Astrocyte (in vitro differentiated cells and primary cell): ENCODE measurements at regions not wholly inside any gene's neighbourhood (a gene's known extent, or its start where the extent isn't known, plus 50 kb on each side); places are given as distances from the start of the nearest gene placed in this dataset.

Experiments
- EZH2 ChIP-seq: IDR thresholded peaks from 2 replicates; pipeline ENCODE4 v1.6.1; 2012; ENCODE audit warnings: mild to moderate bottlenecking, low read length, inconsistent platforms; ENCODE audit not compliant: insufficient read depth
- TF ChIP-seq, protein P1 (sequence below): IDR thresholded peaks from 2 replicates; pipeline ENCODE4 v1.5.1; 2011; ENCODE audit warnings: low read depth, mild to moderate bottlenecking, inconsistent platforms, low read length, moderate library complexity; ENCODE audit not compliant: insufficient read depth

DNA sequence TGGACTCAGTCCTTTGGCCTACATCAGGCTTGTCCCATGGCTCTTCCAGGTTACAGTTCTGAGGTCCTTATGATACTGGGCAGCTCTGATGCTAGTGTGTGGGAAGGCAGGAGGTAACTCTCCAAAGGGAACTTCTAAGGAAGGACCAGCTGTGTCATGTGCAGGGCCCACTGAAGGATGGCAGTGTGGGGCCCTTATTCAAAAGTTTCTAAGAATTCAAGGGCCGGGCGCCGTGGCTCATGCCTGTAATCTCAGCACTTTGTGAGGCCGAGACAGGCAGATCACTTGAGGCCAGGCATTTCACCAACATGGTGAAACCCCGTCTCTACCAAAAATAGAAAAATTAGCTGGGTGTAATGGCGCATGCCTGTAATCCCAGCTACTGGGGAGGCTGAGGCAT lies 254.2 kb upstream of the HABP2 start:
- TF ChIP-seq EZH2 = no peak
- TF ChIP-seq, protein P1, sequence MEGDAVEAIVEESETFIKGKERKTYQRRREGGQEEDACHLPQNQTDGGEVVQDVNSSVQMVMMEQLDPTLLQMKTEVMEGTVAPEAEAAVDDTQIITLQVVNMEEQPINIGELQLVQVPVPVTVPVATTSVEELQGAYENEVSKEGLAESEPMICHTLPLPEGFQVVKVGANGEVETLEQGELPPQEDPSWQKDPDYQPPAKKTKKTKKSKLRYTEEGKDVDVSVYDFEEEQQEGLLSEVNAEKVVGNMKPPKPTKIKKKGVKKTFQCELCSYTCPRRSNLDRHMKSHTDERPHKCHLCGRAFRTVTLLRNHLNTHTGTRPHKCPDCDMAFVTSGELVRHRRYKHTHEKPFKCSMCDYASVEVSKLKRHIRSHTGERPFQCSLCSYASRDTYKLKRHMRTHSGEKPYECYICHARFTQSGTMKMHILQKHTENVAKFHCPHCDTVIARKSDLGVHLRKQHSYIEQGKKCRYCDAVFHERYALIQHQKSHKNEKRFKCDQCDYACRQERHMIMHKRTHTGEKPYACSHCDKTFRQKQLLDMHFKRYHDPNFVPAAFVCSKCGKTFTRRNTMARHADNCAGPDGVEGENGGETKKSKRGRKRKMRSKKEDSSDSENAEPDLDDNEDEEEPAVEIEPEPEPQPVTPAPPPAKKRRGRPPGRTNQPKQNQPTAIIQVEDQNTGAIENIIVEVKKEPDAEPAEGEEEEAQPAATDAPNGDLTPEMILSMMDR = no peak
